HG02938 (cell line): ENCODE measurements at regions not wholly inside any gene's neighbourhood (a gene's known extent, or its start where the extent isn't known, plus 50 kb on each side); places are given as distances from the start of the nearest gene placed in this dataset.

Source experiments
- ATAC-seq: cut with Tn5 transposase; IDR thresholded peaks from one replicate; pipeline ENCODE4 v1.9.1; 2021; ENCODE audit warnings: mild to moderate bottlenecking, moderate library complexity; ENCODE audit not compliant: unreplicated experiment

DNA sequence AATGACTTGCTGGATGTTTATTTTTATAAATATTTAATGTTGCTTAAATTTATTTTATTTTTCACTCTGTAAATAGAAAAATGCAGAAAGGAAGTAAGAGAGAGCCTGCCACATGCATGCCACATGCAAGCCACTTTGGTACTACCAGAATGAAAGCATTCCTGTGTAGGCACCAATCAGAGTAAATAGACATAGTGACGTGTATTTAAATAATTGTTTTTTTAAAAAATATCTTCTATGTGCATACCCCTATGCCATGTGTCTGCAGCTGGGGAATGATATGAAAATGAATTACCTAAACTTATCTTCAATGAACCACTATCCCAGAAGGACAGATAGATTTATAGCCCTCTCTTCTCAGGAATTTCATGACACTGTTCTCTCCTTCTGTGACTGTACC, 651.5 kb upstream of the RIOK2 start:
- ATAC-seq, result no peak

DNA sequence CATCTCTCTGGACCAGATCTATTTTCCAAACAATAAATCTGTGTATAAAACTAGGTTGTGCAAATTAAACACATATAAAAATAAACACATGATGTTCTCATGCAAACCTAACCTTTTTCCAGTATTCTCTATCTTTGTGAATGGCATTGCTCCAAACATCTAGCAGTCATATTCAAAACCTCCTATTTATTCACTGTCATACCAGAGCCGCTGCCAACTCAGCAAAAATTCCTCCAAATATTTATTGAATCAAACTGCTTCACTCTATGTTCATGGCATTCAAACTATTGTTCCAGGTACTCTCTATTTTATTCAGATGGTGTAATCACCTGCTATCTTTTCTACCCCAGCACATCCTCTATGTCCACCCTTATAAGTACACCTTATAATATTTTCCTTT, 652.1 kb upstream of the RIOK2 start:
- no peak for ATAC-seq

DNA sequence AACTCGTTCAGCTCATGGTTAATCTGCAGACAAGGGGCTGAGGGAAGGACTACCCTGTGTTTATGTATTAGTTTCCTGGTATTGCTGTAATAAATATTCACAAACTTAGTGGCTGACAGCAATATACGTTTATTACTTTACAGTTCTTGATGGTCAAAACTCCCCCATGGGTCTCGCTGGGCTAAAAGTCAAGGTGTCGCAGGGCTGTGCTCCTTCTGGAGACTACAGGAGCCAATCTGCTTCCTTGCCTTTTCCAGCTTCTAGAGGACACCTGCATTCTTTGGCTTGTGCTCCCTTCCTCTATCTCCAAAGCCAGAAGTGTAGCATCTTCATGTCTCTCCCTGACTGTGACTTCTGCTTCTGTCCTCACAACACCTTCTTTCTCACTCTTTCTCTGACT, 653.8 kb upstream of the RIOK2 start:
- ATAC-seq, result no peak

DNA sequence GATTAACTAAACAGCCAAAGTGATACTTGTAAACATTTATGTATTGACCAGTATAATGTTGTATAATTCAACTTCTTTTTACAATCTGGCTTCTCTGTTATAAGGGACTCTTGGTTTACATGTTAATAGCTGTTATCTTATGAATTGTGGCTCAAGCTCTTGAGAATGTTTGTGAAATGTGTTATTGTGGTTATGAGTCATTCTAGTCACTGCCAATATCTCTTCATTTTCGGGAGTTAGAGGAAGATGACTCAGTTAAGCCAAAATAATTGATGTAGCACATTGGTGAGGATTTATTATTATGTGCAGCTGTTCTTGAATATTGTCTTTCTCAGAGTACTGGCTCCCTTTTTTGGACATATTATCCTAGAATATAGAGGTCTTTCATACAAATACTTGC, 655.2 kb upstream of the RIOK2 start:
- peak; percentile 97 for ATAC-seq

DNA sequence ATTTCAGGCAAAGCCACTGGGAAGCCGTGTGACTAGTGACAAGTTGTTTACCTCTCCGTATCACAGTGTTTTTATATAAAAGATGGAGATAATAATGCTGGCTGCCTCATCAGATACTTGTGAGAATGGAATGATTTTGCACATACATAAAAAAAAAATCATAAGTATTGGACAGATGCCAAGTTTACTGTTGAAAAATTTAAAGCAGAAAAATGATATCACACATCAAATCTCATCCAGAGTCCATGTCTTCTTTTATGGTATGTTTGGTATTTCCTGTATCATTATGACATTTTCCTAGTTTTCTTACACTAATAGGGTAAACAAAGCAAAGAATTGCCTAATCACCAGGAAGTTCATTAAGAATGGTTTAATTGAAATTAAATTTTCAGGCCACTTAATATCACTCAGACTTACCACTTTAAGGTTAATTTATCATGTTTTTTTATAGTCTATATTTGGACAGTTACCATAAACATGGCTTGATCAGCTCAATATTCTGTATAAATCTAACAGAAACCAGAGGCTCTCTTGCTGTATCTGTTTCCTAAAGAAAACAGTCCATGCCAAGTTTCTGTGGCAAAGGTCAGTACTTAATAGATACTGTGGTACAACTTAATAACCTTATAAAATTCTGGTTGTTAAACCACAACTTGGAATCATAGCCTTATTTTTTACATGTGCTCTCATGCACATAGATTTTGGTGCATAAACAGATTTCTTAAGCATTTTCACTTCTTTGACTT, 656.5 kb upstream of the RIOK2 start:
- no peak for ATAC-seq

DNA sequence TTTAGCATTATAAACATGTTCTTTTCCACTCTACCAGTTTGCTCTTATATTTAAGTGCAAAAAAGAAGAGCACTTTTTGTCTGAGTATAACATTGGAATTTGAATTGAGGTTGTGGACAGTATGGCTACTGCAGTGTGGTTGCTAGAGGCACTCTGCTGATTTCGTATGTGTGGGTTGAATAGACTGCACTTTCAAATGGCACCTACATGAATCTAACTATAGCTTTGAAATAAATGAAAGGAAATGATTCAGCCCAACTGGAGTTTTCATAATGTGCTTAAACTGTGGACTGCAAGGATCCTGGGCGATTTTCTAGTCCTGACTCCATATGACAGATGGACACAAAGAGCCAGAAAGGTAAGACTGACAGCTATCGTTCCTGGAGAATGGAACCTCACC, 657.6 kb upstream of the RIOK2 start:
- ATAC-seq, result no peak

DNA sequence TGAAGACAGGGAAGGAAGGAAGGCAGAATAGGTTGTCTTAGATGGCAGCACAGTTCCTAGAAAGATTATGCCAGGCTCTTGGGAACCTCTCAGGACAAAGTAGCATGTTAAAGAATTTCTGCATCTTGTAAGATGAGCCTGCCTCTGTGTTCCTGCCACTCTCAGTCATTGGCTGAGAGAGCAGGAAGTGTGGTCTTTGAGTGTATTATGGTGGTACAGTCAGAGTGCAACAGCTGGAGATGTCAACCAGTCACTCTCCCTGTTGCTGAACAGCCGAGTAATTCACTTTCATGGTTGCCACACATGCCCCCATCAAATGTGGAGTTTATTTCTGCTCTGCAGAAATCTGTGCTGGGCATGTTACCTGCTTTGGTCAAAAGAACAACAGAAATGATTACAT, 659.6 kb upstream of the RIOK2 start:
- no peak for ATAC-seq

DNA sequence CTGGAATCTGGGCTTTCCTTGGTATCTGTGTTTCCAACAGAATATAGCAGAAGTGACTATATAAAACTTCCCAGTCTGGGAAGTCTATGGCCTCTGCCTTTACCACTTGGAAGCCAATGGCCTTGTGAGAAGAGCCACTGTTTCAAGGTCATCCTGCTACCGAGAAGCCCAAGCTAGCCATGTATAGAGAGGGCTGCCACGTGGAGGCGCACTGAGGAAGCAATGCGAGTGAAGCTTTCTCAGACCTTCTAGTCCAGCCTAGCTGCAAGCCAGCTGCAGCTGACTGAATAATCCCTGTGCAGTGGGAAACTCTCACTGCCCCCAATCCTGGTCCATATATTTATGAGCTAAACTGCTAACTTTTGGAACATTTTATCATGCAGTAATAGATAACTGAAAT, 661.8 kb upstream of the RIOK2 start:
- no peak for ATAC-seq

DNA sequence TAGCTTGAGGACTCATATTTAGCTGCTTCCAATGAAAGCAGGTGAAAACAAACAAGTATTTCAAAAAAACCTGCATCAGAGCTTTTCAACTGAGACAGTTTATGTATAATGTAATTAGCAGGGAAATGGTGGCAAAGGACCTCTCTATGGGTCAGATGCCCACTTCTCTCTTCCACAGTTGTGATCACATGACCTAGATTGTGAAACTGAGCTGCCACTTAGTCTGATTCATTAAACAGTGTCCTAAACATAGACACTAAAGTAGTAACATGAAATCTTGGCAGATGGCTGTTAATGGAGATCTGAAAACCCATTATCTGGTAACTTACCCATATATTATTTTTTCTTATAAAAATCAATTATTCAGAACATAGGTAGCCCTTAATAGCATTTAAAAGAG, 663.6 kb upstream of the RIOK2 start:
- no peak for ATAC-seq

DNA sequence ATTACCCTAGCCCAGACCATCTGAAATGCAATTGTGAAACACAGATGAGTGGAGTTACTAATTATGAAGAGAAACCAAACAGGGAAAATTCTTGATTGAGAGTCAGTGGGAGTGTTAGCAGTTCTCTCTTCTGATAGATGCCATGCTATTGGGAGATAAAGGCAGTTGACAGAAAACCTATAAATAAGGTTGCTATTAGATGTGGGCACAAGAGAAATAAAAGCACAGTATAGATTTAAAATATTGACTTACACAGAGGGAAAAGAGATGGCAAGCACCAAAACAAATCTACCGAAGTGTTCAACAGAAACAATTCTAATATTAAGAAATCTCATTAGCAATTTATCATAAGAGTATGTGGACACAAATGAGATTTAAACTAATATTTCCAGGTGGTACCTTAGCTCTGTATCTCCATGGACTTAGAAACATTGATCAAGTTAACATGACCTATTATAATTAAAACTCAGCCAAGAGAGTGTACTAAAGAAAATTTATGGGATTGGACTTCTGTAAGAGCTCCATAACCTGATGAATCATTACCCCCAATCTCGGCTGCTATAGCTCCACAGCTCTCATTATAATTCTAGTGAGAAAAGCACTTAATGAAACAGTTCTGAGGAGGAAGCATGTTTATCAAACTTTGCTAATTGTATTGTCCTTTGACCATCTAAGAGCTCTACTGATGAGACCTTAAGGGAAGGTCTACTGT, 665.0 kb upstream of the RIOK2 start:
- no peak for ATAC-seq

DNA sequence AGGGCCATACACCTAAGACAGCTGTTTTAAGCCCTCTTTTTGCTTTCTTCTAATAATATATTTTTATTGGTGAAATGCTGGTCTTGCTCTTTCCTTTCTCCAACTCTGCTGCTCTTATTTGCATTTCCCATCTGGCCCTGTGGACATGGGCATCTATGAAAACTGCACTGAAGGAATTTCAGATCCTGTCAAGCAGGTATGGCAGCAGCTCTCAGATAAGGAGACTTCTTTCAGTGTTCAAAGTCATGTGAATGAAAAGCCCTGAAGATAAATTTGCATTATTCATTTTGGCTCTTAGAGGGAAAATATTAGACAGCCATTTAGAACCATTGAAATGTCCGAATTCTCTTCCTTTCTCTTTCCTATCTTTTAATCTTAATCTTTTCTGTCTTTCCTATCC, 668.0 kb upstream of the RIOK2 start:
- no peak for ATAC-seq

DNA sequence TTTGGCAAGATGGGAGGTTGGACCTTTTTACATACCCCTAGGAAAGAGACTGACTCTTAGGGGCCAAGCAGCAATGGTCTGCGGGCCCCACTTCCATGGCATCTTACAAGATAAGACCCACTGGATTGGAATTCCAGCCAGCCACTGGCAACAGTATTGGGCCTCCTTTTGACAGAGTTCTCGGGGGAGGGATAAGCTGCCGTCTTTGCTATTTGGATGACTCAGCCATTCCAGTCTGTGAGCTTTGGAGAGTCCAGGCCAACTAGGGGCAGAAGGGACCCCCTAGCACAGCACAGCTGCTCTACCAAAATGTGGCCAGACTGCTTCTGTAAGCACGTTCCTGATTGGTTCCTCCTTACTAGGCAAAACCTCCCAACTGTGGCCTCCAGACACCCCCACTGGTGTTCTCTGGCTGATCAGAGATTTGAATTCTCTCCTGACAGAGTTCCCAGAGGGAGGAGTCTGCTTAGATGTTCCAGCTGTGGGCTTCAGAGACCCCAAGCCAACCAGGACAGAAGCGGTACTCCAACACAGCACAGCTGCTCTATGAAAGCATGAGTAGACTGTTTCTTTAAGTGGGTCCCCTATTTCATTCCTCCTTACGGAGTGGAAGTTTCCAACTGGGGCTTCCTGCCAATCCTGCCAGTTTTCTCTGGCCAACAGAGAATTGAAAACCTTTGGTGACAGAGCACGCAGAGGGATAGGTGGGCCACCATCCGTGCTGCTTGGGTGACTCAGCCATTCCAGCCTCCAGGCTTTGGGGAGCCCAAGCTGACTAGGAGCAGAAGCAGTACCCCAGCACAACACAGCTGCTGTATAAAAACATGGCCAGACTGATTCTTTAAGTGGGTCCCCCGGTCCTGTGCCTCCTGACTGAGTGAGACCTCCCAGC, 672.1 kb upstream of the RIOK2 start:
- no peak for ATAC-seq

DNA sequence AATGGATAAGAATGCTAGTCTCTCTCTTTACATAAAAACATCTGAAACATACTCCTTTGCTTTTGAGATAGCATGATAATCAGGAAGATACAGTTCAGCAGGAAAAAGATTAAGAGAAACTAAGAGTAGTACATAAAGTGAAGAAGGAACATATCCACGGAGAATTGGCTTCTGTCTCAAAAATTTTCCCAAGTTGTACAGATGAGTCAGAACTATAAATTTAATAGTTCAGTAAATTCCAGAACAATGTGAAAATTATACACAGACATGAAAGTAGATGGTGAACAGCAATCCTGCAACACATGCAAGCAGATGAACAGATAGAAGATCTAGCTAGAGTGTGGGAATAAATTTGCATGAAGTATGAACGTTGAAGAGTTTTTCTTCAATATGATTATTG, 691.4 kb upstream of the RIOK2 start:
- ATAC-seq, result no peak

DNA sequence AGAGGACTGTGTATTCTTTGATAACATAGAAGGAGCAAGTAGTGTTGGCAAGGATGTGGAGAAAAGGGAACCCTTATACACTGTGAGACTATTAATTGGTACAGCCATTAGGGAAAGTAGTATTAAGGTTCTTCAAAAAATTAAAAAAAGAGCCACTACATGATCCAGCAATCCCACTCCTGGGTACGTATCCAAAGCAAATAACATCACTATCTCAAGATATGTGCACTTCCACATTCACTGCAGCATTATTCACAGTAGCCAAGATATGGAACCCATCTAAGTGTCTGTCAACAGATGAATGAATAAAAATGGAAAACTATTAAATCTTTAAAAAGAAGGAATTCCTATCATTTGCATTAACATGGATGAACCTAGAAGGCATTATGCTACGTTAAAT, 693.2 kb upstream of the RIOK2 start:
- no peak for ATAC-seq

DNA sequence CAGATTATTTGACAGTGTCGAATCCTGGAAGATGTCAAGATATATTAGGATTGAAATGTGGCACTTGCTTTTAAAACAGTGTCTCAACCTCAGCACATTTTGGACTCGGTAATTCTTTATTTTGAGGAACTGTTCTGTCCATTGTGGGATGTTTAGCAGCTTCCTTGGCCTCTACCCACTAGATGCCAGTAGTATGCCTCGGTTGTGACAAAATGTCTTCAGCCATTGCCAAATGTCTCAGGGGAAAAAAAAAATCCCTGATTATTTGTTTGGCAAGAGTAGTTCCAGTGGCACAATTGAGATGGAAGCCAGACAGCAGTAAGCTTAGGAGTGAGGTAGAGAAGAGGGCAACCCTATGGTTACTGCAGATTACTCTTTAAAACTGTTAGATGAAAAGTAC, 694.5 kb upstream of the RIOK2 start:
- ATAC-seq, result no peak

DNA sequence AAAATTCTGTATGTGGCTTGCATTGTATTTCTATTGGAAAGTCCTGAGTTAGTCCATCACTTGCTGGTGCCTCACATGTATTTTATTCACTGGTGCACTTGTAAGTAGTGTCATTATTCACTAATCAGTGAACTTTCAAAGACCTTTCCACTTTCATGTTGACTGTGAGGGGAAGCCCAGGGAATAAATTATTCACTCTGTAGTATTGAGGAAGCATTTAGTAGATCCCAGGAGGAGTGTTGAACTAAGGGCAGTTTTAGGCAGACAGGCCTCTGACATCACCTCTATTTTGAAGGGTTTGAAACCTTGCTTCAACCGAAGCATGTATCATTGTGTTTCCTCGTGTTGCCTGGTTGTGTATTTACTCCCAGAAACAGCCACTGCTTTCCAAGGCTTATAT, 705.4 kb upstream of the RIOK2 start:
- peak; percentile 99 for ATAC-seq

DNA sequence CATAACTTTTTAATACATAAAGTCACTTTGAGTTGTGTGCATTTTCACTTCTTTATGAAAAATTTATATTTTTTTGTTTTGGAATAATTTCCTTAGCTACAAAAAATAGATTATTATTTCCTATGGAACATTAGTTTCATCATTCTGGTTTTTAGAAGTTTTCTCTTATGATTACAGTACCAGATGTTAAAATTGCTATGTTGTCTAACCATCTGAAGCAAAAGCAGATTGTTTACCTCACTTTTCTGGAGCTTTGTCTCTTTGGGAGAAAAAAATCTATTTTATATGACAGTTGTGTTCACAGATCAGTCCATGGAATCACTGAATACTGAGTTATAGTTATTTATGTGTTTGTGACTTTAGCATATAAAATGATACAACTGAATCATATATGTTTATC, 708.9 kb upstream of the RIOK2 start:
- no peak for ATAC-seq

DNA sequence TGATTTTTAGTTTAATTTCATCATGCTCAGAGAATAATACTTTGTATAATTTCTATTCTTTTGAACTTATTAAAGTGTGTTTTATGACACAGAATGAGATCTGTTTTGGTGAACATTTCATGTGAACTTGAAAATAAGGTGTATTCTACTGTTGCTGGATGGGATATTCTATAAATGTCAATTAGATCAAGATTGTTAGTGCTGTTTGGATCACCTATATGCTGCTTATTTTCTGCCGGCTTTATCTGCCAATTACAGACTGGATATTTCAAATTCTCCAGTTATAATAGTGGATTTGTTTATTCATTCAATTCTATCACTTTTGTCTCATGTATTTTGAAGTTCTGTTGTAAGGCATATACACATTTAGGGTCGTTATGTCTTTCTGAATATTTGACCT, 720.7 kb upstream of the RIOK2 start:
- no peak for ATAC-seq

DNA sequence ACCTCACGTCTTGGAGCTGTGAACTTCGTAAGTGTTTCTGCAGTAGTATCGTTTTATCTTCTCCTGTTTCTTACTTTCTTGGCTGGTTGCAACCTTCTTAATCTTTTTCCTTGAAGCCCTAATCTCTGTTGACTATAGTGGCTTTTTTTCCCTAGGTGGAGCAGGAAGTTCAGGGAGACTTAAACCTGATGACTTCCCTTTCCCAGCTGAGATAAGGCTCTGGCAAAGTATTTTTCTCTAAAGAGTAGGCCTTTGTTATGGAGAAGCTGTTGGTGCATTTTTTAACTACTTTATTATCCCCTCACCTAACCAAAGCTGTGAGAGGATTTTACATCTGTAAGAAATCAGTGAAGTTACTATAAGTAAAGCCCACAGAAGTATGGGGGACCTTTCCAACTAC, 723.1 kb upstream of the RIOK2 start:
- ATAC-seq, result no peak

DNA sequence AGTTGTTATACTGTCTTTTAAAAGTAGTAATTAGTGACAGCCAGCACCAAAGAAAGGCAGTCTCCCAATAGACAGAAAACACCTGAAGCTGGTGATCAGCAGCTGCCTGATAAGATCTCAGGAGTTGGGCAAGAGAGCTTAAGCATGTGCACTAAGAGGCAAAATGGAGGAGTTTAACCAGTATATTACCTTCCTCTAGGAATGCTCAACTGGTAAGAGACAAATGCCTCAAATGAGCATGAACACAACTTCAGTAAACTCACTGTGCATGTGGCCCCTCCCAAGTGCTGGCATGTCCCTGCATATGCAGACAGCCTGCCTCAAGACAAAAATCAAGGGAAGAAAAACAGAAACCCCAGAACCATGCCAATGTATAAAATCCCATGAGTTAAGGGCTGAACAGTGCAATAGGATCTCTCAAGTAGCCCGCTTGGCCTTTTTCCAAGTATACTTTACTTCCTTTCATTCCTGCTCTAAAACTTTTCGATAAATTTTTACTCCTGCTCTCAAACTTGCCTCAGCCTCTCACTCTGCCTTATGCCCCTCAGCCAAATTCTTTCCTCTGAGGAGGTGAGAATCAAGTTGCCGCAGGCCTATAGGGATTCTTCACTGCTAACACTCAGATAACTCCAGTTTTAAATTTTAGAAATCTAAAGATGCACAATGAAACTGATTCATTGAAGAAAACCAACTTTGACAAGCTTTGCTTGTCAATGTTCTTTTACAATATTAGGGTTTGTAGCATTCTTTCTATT, 724.8 kb upstream of the RIOK2 start:
- no peak for ATAC-seq

DNA sequence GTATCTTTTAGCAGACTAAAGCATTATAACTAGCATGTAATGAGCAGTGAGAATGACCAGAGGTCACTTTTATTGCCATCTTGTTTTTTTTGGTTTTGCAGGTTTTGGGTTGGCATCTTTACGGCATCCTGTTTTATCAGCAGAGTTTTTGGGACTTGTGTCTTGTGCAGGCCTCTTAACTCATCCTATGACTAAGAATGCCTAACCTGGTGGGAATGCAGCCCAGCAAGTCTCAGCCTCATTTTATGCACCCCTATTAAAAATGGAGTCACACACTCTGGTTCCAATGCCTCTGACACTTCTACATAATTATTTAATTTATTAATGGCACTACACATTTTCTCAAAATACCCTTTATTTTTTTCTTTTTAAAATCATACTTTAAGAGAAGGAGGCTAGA, 726.5 kb upstream of the RIOK2 start:
- ATAC-seq, result no peak
